GM12801 (cell line): ENCODE measurements at regions not wholly inside any gene's neighbourhood (a gene's known extent, or its start where the extent isn't known, plus 50 kb on each side); places are given as distances from the start of the nearest gene placed in this dataset.

Experiments used
- CTCF ChIP-seq: IDR thresholded peaks from one replicate; pipeline ENCODE4 v1.5.1; 2011; ENCODE audit warnings: control low read depth; ENCODE audit not compliant: insufficient read length; ENCODE audit errors: extremely low read depth

- no peak for TF ChIP-seq CTCF
Measured at GRCh38 chr14:66395300-66395699, 90.9 kb upstream of the CCDC196 start.

- no peak for TF ChIP-seq CTCF
Measured at GRCh38 chr14:66396164-66396563, 90.0 kb upstream of the CCDC196 start.

GRCh38 chr14:66398437-66398836 is 87.7 kb upstream of the CCDC196 start:
- TF ChIP-seq CTCF: no peak

GRCh38 chr14:66401449-66402095 is 84.6 kb upstream of the CCDC196 start:
- no peak for TF ChIP-seq CTCF

GRCh38 chr14:66403183-66403582 is 83.0 kb upstream of the CCDC196 start:
- no peak for TF ChIP-seq CTCF

GRCh38 chr14:66404051-66404545 is 82.1 kb upstream of the CCDC196 start:
- no peak for TF ChIP-seq CTCF

- no peak for TF ChIP-seq CTCF
Measured at GRCh38 chr14:66405158-66405557, 81.0 kb upstream of the CCDC196 start.
